COR-L47 (cell line): ENCODE measurements at regions not wholly inside any gene's neighbourhood (a gene's known extent, or its start where the extent isn't known, plus 50 kb on each side); places are given as distances from the start of the nearest gene placed in this dataset.

Experiments
- DNase-seq: peaks from one replicate; lab custom pipeline; 2025; lab: John Stamatoyannopoulos, UW

- DNase-seq = no peak
These were observed 189.7 kb downstream of the MIAT start for GRCh38 chr22:26847046-26847445.

- no peak for DNase-seq
These were observed 190.4 kb downstream of the MIAT start for GRCh38 chr22:26847816-26848215.

GRCh38 chr22:26848244-26848920, 191.0 kb downstream of the MIAT start:
- no peak for DNase-seq

GRCh38 chr22:26849575-26849974, 192.2 kb downstream of the MIAT start:
- no peak for DNase-seq

GRCh38 chr22:26851125-26851524, 193.7 kb downstream of the MIAT start:
- no peak for DNase-seq

- DNase-seq = no peak
These were observed 194.8 kb downstream of the MIAT start for GRCh38 chr22:26852176-26852575.

- no peak for DNase-seq
These were observed 195.7 kb downstream of the MIAT start for GRCh38 chr22:26853071-26853470.

GRCh38 chr22:26853495-26853894, 196.1 kb downstream of the MIAT start:
- DNase-seq = no peak

- DNase-seq = peak; percentile 12
These were observed 199.8 kb downstream of the MIAT start for GRCh38 chr22:26857169-26857568.

GRCh38 chr22:26860301-26860700, 202.9 kb downstream of the MIAT start:
- DNase-seq = no peak

GRCh38 chr22:26865021-26865420, 207.6 kb downstream of the MIAT start:
- DNase-seq = no peak

- DNase-seq = no peak
These were observed 226.0 kb downstream of the MIAT start for GRCh38 chr22:26883393-26883792.

- DNase-seq = no peak
These were observed 227.5 kb downstream of the MIAT start for GRCh38 chr22:26884921-26885320.

- DNase-seq = no peak
These were observed 228.3 kb downstream of the MIAT start for GRCh38 chr22:26885441-26886261.

GRCh38 chr22:26887456-26887855, 230.1 kb downstream of the MIAT start:
- DNase-seq = no peak

- no peak for DNase-seq
These were observed 230.5 kb downstream of the MIAT start for GRCh38 chr22:26887916-26888315.

GRCh38 chr22:26888887-26889286, 231.5 kb downstream of the MIAT start:
- DNase-seq = no peak

GRCh38 chr22:26889802-26890201, 232.4 kb downstream of the MIAT start:
- DNase-seq = no peak

- peak; percentile 47 for DNase-seq
These were observed 233.5 kb downstream of the MIAT start for GRCh38 chr22:26890870-26891269.

- no peak for DNase-seq
These were observed 234.0 kb downstream of the MIAT start for GRCh38 chr22:26891429-26891828.

GRCh38 chr22:26892166-26893041, 235.0 kb downstream of the MIAT start:
- DNase-seq = peak; percentile 91
